ENCODE measurements at regions not wholly inside any gene's neighbourhood (a gene's known extent, or its start where the extent isn't known, plus 50 kb on each side); places are given as distances from the start of the nearest gene placed in this dataset.

- TF ChIP-seq CTCF (IDR thresholded peaks at IDR 0.05; ENCODE audit: low read depth, low read length, poor library complexity, severe bottlenecking) (no peak), EZH2phosphoT487 (IDR thresholded peaks at IDR 0.05; ENCODE audit: borderline replicate concordance, low read length) (no peak)
Measured at GRCh38 chr2:82172483-82172882, 1867.9 kb upstream of the LRRTM1 start.

Data from DOHH2 (cell line).